GM18505 (cell line): ENCODE measurements at regions not wholly inside any gene's neighbourhood (a gene's known extent, or its start where the extent isn't known, plus 50 kb on each side); places are given as distances from the start of the nearest gene placed in this dataset.
"Not testable (repeated sequence)": the region's sequence is repeated elsewhere in the genome, so short reads cannot be mapped to it uniquely, and the experiment has no call there.

Experiments used
- ATAC-seq: cut with Tn5 transposase; IDR thresholded peaks from one replicate; pipeline ENCODE4 v1.9.1; 2021; ENCODE audit not compliant: unreplicated experiment
- POLR2A ChIP-seq: IDR thresholded peaks from 4 replicates; pipeline ENCODE4 v1.6.1; 2011; ENCODE audit warnings: borderline replicate concordance; ENCODE audit not compliant: insufficient read depth, insufficient read length; ENCODE audit errors: extremely low read depth

DNA sequence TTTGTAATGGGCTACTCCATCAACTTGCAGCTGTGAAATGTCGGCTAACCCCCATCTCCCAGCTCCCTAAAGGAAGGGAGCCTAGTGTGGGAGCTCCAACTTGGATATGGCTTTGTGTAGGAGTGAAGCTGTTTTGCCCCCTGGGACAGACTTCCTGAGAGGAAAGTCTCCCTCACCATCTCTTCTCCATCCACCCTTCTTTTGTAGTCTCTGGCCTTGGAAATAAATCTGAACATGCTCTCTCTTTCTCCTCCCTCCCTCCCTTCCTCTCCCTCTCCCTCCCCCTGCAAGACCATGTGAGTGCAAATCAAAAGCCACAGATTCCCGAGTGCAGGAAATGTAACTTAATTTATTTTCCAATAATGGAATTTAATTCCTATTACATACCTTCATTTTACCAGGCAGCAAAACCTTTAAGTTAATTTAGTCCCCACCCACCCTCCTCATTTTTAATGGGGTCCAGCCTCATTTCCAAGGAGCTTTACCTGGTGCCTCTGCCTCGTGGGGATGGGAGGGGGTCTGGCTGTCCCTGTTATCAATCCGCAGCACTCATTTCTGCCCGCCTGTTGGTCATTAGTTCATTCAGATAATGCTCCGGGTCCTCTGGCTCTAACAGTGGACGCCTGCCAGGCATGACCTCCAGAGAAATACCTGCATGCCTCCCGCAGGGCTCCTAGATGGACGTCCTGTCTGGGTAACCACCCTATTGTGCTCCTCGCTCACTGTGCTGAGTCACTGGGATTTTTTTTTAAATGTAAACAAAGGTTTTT is 122.9 kb upstream of the TAF11L2 start:
- TF ChIP-seq POLR2A = no peak
- no peak for ATAC-seq

DNA sequence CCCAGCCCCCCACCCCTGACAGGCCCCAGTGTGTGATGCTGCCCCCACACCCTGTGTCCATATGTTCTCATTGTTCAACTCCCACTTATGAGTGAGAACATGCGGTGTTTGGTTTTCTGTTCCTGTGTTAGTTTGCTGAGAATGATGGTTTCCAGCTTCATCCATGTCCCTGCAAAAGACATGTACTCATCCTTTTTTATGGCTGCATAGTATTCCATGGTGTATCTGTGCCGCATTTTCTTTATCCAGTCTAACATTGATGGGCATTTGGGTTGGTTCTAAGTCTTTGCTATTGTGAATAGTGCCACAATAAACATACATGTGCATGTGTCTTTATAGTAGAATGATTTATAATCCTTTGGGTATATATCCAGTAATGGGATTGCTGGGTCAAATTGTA is 122.1 kb upstream of the TAF11L2 start:
- ATAC-seq = not testable (repeated sequence)

DNA sequence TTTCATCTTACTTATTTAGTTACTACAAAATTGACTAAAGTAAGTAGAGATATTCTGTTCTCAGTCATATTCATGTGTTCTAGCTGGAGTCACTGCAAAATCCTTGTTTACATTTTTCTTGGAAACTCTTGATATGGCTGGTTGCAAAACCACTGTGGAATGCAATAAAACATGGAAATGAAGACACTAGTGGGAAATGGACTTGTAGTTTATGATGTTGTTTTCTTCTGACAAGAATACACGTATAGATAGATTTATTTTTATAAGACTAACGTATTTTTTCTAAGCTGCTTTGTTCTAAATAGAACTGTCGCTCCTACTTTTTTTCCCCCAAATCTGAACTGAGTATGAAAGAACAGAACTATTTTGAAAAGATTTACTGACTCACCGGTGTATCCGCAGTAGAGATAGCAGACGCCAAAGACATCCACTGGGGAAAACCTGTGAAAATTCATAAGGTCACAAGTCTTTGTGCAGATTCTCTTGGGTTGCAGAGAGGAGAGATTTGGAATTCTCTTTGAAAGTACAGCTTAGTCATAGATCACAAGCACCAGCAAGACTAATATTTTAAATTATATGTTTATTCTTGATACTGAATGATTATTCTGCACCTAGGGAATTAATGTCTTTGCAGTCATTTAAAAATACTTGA is 119.6 kb upstream of the TAF11L2 start:
- no peak for ATAC-seq
- no peak for TF ChIP-seq POLR2A

DNA sequence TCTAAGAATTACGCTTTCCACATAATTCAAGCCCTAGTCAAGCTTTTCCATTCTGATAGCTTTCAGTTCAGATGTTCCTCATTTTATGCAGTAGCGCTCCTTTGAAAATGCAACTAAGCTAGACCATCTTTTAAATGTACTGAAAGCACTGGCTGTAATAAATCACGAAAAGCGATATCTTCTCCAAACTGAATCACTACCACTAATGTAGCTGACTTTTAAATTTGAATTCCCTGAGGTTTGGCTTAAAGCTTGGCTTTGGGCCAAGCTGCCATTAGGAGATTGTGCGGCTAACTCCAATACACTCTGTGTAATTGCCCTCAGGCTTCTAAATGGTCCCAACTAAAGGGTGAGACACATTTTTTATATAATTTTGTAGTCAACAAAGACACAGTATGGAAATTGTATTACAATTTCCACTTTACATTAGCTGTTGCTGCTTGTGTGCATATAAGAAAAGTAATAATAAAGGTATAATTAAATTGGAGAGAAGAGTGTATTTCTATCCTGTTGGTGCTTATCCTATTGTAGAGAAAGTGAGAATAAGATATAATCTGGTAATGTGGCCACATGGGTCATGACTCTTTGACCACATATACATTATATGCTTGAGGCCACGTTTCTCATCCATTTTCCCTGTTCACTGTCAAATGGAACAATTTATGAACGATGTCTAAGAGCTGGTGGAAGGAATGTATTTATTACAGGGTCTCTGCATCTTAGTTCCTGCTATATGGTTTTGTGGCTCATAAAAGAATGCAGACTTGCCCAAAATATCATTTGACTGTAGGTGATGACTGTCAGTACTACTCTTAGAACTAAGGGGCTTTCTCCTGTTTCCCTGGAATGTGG is 118.7 kb upstream of the TAF11L2 start:
- ATAC-seq = no peak
- no peak for TF ChIP-seq POLR2A

DNA sequence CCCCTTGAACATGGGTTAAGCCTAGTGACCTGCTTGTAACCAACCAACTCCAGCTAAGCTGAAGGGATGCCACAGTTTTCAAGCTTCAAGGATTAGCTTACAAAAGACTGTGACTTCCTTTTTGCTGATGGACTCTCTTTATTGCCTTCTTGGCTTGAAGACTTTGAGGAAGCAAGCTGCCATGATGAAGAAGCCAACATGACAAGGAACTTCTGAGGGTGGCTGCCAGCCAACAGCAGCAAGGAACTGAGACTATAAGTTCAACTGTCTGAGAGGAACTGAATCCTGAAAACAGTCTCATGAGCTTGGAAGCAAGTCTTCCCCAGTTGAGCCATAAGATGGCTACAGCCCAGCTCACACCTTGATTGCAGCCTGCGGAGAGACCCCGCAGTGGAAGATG is 116.1 kb upstream of the TAF11L2 start:
- no peak for ATAC-seq

DNA sequence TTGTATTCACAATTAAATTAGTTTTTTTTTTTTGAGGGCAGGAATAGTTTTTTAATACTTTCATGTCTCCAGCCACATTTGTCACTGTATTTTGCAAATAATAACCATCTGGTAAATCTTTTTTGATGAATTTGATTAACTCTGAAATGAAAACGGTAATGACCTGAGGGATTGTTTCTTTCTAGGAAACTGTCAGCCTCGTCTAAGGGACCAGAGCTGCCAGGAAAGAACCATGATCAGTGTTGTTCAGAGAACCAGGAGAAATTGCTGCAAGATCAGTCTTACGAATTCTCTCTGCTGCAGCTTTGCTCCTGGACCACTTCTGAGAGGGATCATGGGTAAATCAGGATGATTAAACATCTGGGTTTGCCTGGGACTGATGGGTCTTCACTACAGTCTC is 114.5 kb upstream of the TAF11L2 start:
- TF ChIP-seq POLR2A = no peak
- no peak for ATAC-seq

More for the DNA sequence above, 116.1 kb upstream of the TAF11L2 start:
- no peak for TF ChIP-seq POLR2A

DNA sequence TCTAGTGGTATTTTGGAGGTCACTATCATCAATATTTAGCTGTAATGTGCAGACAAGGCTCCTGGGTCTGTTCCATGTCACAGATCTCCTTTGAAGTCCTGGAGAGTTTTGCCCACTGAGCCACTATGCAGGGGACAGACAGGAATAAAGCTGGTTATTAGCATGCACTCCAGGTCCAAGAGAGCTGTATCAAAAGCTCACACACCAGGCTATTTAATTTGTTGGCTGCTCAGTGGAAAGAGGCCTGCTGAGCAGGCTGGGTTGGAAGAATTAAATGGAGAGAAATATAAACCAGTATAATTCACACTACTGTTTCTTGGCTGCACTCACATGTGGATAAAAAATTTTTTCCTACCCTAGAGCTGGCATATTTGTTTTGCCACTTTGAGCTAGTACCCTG is 113.8 kb upstream of the TAF11L2 start:
- no peak for TF ChIP-seq POLR2A
- no peak for ATAC-seq

DNA sequence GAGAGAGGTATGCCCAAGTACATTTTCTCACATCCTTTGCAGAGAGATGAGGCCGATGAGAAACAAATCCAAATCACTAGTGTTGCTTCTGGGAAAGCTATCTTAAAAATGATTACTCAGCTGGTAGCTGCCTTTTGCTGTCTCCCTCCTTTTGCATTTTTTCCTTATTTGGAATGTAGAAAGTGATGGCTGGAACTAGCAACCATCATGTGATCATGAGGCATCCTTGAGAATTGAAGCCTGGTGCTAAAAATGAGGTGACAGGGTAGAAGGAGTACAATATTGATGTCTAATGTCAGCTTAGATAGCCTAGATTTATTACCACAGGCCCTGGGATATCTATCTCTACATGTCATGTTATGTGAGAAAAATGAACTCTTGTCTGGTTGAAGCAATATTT is 109.3 kb upstream of the TAF11L2 start:
- no peak for TF ChIP-seq POLR2A
- no peak for ATAC-seq

DNA sequence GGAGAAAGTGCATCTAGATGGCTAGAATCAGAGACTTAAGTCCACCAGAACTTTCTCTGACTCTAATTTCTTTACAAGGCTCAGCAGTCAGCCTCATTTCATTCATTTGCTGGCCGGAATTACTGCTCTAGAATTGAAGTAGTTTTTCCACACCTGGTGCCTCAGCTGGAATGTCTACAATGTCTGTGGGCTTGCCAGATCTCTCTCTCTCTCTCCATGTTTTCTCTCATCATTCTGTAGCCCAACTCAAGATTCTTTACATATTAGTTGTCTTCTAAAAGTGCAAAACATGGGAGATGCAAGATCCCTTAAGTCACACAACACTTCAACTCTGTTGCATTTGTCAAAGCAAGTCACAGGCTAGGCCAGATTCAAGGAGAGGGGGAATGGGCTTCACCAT is 103.9 kb upstream of the TAF11L2 start:
- TF ChIP-seq POLR2A = no peak
- ATAC-seq = no peak

DNA sequence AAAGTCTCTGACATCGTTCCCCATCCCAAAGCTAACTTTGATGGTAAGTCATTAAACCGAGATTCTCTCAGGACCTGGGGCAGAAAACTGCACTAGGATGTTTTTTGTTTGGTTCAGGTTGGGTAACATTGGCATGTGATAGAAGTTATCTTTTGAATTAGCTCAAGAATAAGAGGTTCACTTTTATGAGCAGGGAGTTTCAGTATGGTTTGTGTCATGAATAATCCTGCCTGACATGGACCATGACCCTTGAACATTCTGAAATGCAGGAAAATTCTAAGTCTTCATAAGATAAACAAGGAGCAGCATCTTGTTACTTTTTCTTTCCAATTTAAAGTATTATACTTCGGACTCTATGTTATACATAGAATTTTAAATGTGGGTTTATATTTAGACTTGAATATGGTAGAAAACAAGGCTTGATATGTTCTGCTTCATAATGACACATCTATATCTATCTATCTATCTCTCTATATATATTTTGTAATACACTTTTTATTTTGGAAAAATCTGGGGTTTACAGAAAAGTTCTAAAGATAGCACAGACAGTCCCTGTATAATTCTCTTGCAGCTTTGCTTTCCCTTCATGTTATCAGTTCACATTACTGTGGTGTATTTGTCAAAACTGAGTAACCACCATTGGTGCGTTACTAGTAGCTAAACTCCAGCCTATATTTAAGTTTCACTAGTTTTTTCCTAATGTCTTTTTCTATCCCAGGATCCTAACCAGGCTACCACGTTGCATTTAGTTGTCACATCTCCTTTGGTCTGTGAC is 102.7 kb upstream of the TAF11L2 start:
- no peak for TF ChIP-seq POLR2A
- no peak for ATAC-seq

DNA sequence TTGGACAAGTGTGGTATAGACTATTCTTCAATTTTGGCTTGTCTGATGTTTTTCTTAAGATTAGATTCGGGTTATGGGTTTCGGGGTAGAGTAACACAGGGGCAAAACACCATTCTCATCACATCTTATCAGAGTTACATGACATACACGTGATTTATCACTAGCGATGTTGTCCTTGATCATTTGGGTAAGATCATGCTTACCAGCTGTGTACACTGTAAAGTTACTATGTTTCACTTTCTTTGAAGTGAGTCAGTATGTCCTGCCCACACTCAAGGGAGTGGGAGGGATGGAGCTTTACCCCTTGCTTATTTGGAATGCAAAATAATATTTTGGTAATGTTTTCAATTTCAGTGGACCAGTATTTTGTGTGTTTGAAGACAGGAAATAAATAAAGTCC is 101.8 kb upstream of the TAF11L2 start:
- ATAC-seq = no peak
- no peak for TF ChIP-seq POLR2A

DNA sequence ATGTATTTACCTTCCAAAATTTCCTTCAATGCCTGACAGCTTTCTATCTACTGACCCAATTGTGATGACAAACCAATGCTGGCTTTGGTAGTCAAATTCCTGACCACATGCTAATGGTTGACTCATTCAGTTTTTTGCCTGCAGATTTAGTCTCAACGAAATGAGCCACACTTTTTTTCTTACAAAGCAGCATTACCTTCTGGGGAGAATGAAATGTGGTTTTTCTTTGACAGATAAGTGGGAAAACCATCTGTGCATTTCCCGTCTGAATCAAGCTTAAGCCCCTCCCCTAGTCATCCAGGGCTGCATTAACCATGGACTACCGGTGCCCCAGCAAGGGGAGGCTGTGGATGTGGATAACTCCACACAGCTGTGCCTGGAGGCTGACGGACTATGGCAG is 99.6 kb upstream of the TAF11L2 start:
- no peak for ATAC-seq
- no peak for TF ChIP-seq POLR2A
